ENCODE measurements at regions not wholly inside any gene's neighbourhood (a gene's known extent, or its start where the extent isn't known, plus 50 kb on each side); places are given as distances from the start of the nearest gene placed in this dataset.
A peak's percentile ranks its signal among the peaks of the same experiment; 100 is the strongest.

- in situ Hi-C loops (cut with HindIII; ENCODE audit: low pct_unique_long_range_greater_than_20kb, low sequenced_read_pairs) = no loop called here
- DNase-seq (ENCODE audit: low read depth, low spot score) = no peak
Measured at GRCh38 chr5:155914766-155915165, 412.2 kb upstream of the SGCD start.

GRCh38 chr5:155915601-155916000, 411.4 kb upstream of the SGCD start:
- in situ Hi-C loops (cut with HindIII; ENCODE audit: low pct_unique_long_range_greater_than_20kb, low sequenced_read_pairs) = no loop called here
- no peak for DNase-seq (ENCODE audit: low read depth, low spot score)

GRCh38 chr5:155919126-155919525, 407.8 kb upstream of the SGCD start:
- DNase-seq (ENCODE audit: low read depth, low spot score) = no peak
- in situ Hi-C loops (cut with HindIII; ENCODE audit: low pct_unique_long_range_greater_than_20kb, low sequenced_read_pairs) = no loop called here

GRCh38 chr5:155919725-155920124, 407.2 kb upstream of the SGCD start:
- in situ Hi-C loops (cut with HindIII; ENCODE audit: low pct_unique_long_range_greater_than_20kb, low sequenced_read_pairs) = no loop called here
- DNase-seq (ENCODE audit: low read depth, low spot score) = no peak

GRCh38 chr5:155921621-155922020, 405.3 kb upstream of the SGCD start:
- in situ Hi-C loops (cut with HindIII; ENCODE audit: low pct_unique_long_range_greater_than_20kb, low sequenced_read_pairs) = no loop called here
- no peak for DNase-seq (ENCODE audit: low read depth, low spot score)

- DNase-seq (ENCODE audit: low read depth, low spot score) = no peak
- in situ Hi-C loops (cut with HindIII; ENCODE audit: low pct_unique_long_range_greater_than_20kb, low sequenced_read_pairs) = no loop called here
Measured at GRCh38 chr5:155923784-155924183, 403.2 kb upstream of the SGCD start.

GRCh38 chr5:155926031-155926430, 400.9 kb upstream of the SGCD start:
- in situ Hi-C loops (cut with HindIII; ENCODE audit: low pct_unique_long_range_greater_than_20kb, low sequenced_read_pairs) = no loop called here
- no peak for DNase-seq (ENCODE audit: low read depth, low spot score)

GRCh38 chr5:155926766-155927165, 400.2 kb upstream of the SGCD start:
- in situ Hi-C loops (cut with HindIII; ENCODE audit: low pct_unique_long_range_greater_than_20kb, low sequenced_read_pairs) = no loop called here
- no peak for DNase-seq (ENCODE audit: low read depth, low spot score)

GRCh38 chr5:155929112-155929511, 397.9 kb upstream of the SGCD start:
- in situ Hi-C loops (cut with HindIII; ENCODE audit: low pct_unique_long_range_greater_than_20kb, low sequenced_read_pairs) = no loop called here
- no peak for DNase-seq (ENCODE audit: low read depth, low spot score)

GRCh38 chr5:155934964-155935363, 392.0 kb upstream of the SGCD start:
- in situ Hi-C loops (cut with HindIII; ENCODE audit: low pct_unique_long_range_greater_than_20kb, low sequenced_read_pairs) = no loop called here
- no peak for DNase-seq (ENCODE audit: low read depth, low spot score)

- in situ Hi-C loops (cut with HindIII; ENCODE audit: low pct_unique_long_range_greater_than_20kb, low sequenced_read_pairs) = no loop called here
- no peak for DNase-seq (ENCODE audit: low read depth, low spot score)
Measured at GRCh38 chr5:155935723-155936122, 391.2 kb upstream of the SGCD start.

GRCh38 chr5:155936520-155937406, 390.2 kb upstream of the SGCD start:
- in situ Hi-C loops (cut with HindIII; ENCODE audit: low pct_unique_long_range_greater_than_20kb, low sequenced_read_pairs) = no loop called here
- DNase-seq (ENCODE audit: low read depth, low spot score) = no peak

GRCh38 chr5:155938051-155938450, 388.9 kb upstream of the SGCD start:
- no peak for DNase-seq (ENCODE audit: low read depth, low spot score)
- in situ Hi-C loops (cut with HindIII; ENCODE audit: low pct_unique_long_range_greater_than_20kb, low sequenced_read_pairs) = no loop called here

GRCh38 chr5:155941340-155941739, 385.6 kb upstream of the SGCD start:
- in situ Hi-C loops (cut with HindIII; ENCODE audit: low pct_unique_long_range_greater_than_20kb, low sequenced_read_pairs) = no loop called here
- DNase-seq (ENCODE audit: low read depth, low spot score) = no peak

GRCh38 chr5:155943516-155944407, 383.2 kb upstream of the SGCD start:
- peak; percentile 73 for DNase-seq (ENCODE audit: low read depth, low spot score)
- in situ Hi-C loops (cut with HindIII; ENCODE audit: low pct_unique_long_range_greater_than_20kb, low sequenced_read_pairs) = no loop called here

- in situ Hi-C loops (cut with HindIII; ENCODE audit: low pct_unique_long_range_greater_than_20kb, low sequenced_read_pairs) = no loop called here
Measured at GRCh38 chr5:155947394-155948062, 379.4 kb upstream of the SGCD start.

GRCh38 chr5:155948576-155948975, 378.4 kb upstream of the SGCD start:
- in situ Hi-C loops (cut with HindIII; ENCODE audit: low pct_unique_long_range_greater_than_20kb, low sequenced_read_pairs) = no loop called here
- no peak for DNase-seq (ENCODE audit: low read depth, low spot score)

More at GRCh38 chr5:155947394-155948062, 379.4 kb upstream of the SGCD start:
- DNase-seq (ENCODE audit: low read depth, low spot score) = no peak

GRCh38 chr5:155952486-155953089, 374.4 kb upstream of the SGCD start:
- in situ Hi-C loops (cut with HindIII; ENCODE audit: low pct_unique_long_range_greater_than_20kb, low sequenced_read_pairs) = no loop called here
- no peak for DNase-seq (ENCODE audit: low read depth, low spot score)
